VCaP (cell line): ENCODE measurements at regions not wholly inside any gene's neighbourhood (a gene's known extent, or its start where the extent isn't known, plus 50 kb on each side); places are given as distances from the start of the nearest gene placed in this dataset.

Experiments
- H3K27ac ChIP-seq: fragments of 450-650 bp; 2 replicates; pipeline ENCODE4 v1.5.1; 2017
- CTCF ChIP-seq: fragments of 450-650 bp; conservative IDR thresholded peaks from 2 replicates; pipeline ENCODE4 v1.5.1; 2017; ENCODE audit warnings: mild to moderate bottlenecking, moderate library complexity

GRCh38 chr6:141664744-141665143 is 468.0 kb upstream of the GJE1 start:
- no peak for TF ChIP-seq CTCF
- H3K27ac ChIP-seq = no peak overlapping the region

GRCh38 chr6:141659582-141659981 is 473.1 kb upstream of the GJE1 start:
- no peak for TF ChIP-seq CTCF
- H3K27ac ChIP-seq = no peak overlapping the region

GRCh38 chr6:141658696-141659095 is 474.0 kb upstream of the GJE1 start:
- H3K27ac ChIP-seq = no peak overlapping the region
- no peak for TF ChIP-seq CTCF

GRCh38 chr6:141657812-141658211 is 474.9 kb upstream of the GJE1 start:
- TF ChIP-seq CTCF = no peak
- no peak overlapping the region for H3K27ac ChIP-seq

GRCh38 chr6:141653590-141653989 is 479.1 kb upstream of the GJE1 start:
- no peak overlapping the region for H3K27ac ChIP-seq
- no peak for TF ChIP-seq CTCF

GRCh38 chr6:141641951-141642350 is 490.8 kb upstream of the GJE1 start:
- H3K27ac ChIP-seq = no peak overlapping the region
- no peak for TF ChIP-seq CTCF

GRCh38 chr6:141641406-141641805 is 491.3 kb upstream of the GJE1 start:
- TF ChIP-seq CTCF = peak; percentile 31; the same call in 1 of the 2 replicates
- no peak overlapping the region for H3K27ac ChIP-seq

GRCh38 chr6:141635621-141636020 is 497.1 kb upstream of the GJE1 start:
- TF ChIP-seq CTCF = no peak
- H3K27ac ChIP-seq = no peak overlapping the region
